Right lobe of liver (tissue), 6 donors: ENCODE measurements at regions not wholly inside any gene's neighbourhood (a gene's known extent, or its start where the extent isn't known, plus 50 kb on each side); places are given as distances from the start of the nearest gene placed in this dataset.
"Not testable (repeated sequence)": the region's sequence is repeated elsewhere in the genome, so short reads cannot be mapped to it uniquely, and the experiment has no call there.

Experiments
- ATAC-seq, 4 donors: fragments of 200-7000 bp; cut with Tn5 transposase; one replicate each; pipeline ENCODE4 v1.9.1; 2020; ENCODE audit warnings: mild to moderate bottlenecking in 4 of 4, moderate library complexity in 4 of 4
- DNase-seq, 3 donors: peaks; one replicate each; pipeline ENCODE4 v3.0.0-alpha.2; 2020
- H3K27ac ChIP-seq, 3 donors: fragments of 200-600 bp; one replicate each; pipeline ENCODE4 v1.8.0; 2022
- H3K27me3 ChIP-seq, 2 donors: fragments of 200-600 bp; one replicate each; pipeline ENCODE4 v1.8.0; 2022
- H3K36me3 ChIP-seq, 4 donors: fragments of 200-600 bp; sonication (generic) in 1 of 4; one replicate each; pipeline versions ENCODE4 v1.5.1 to v1.8.0; 2017 to 2022; ENCODE audit warnings: control low read depth in 1 of 4
- H3K4me1 ChIP-seq, 4 donors: fragments of 200-600 bp; sonication (generic) in 1 of 4; one replicate each; pipeline versions ENCODE4 v1.5.1 to v1.8.0; 2017 to 2022; ENCODE audit warnings: control low read depth in 1 of 4
- H3K4me3 ChIP-seq, 3 donors: fragments of 200-600 bp; one replicate each; pipeline ENCODE4 v1.8.0; 2022
- H3K9me3 ChIP-seq, 4 donors: fragments of 200-600 bp; sonication (generic) in 1 of 4; one replicate each; pipeline versions ENCODE4 v1.5.1 to v1.8.0; 2017 to 2022; ENCODE audit warnings: control low read depth in 1 of 4
- POLR2A ChIP-seq: fragments of 450-650 bp; IDR thresholded peaks from one replicate; pipeline ENCODE4 v1.6.1; 2017; ENCODE audit warnings: antibody characterized with exemption, mild to moderate bottlenecking
- WGBS: methylation state at CpG from one replicate; pipeline ENCODE4 v1.1.6; 2018; ENCODE audit warnings: low coverage, low lambda C conversion rate; ENCODE audit not compliant: insufficient coverage; ENCODE audit errors: missing lambda C conversion rate; 5-methylcytosine and 5-hydroxymethylcytosine counted together
- intact Hi-C, 2 donors: fragments of 100-400 bp; cut with DNase I; formaldehyde crosslinking; loops; one replicate each; pipeline versions ENCODE4 v1.11.2 to v1.14.1; 2022
- TF ChIP-seq, protein P1 (sequence below), 4 donors: fragments of 200-600 bp in 3 of 4; fragments of 450-650 bp in 1 of 4; IDR thresholded peaks; one replicate each; pipeline versions ENCODE4 v1.5.1 to v1.8.0; 2016 to 2022; ENCODE audit warnings: antibody characterized with exemption in 4 of 4, mild to moderate bottlenecking in 2 of 4
- donor health status: DM: no; HTN: yes; CAD: no.
- donor health status: DM: no; HTN: no; CAD: no.
- donor health status: DM: no; HTN: no; CAD: no.
- donor health status: DM: no; HTN: yes; CAD: no.
- donor health status: DM: no; HTN: yes; CAD: no.

- ATAC-seq: no peak
- 25% methylated on average over 2 of the region's 5 CpGs for WGBS
- intact Hi-C loops: no loop called here
- no peaks in the 10 kb centered on the region for H3K36me3 ChIP-seq
- no peak overlapping the region for H3K4me3 ChIP-seq
- H3K27ac ChIP-seq: no peak overlapping the region
- no peaks in the 10 kb centered on the region for H3K9me3 ChIP-seq
- H3K27me3 ChIP-seq: no peaks in the 10 kb centered on the region
- TF ChIP-seq, protein P1, sequence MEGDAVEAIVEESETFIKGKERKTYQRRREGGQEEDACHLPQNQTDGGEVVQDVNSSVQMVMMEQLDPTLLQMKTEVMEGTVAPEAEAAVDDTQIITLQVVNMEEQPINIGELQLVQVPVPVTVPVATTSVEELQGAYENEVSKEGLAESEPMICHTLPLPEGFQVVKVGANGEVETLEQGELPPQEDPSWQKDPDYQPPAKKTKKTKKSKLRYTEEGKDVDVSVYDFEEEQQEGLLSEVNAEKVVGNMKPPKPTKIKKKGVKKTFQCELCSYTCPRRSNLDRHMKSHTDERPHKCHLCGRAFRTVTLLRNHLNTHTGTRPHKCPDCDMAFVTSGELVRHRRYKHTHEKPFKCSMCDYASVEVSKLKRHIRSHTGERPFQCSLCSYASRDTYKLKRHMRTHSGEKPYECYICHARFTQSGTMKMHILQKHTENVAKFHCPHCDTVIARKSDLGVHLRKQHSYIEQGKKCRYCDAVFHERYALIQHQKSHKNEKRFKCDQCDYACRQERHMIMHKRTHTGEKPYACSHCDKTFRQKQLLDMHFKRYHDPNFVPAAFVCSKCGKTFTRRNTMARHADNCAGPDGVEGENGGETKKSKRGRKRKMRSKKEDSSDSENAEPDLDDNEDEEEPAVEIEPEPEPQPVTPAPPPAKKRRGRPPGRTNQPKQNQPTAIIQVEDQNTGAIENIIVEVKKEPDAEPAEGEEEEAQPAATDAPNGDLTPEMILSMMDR (IDR thresholded peaks at IDR 0.05): no peak
- no peak for TF ChIP-seq POLR2A
- no peaks in the 10 kb centered on the region for H3K4me1 ChIP-seq
- DNase-seq: no peak
These were observed 302.4 kb upstream of the SFSWAP start for GRCh38 chr12:131408484-131408883.

- WGBS: 20% methylated on average over 1 of the region's 1 CpG
- H3K36me3 ChIP-seq: no peaks in the 10 kb centered on the region
- H3K27me3 ChIP-seq: no peaks in the 10 kb centered on the region
- no peak overlapping the region for H3K27ac ChIP-seq
- no peak overlapping the region for H3K4me3 ChIP-seq
- H3K4me1 ChIP-seq: no peaks in the 10 kb centered on the region
- ATAC-seq: no peak
- intact Hi-C loops: no loop called here
- TF ChIP-seq, protein P1 (IDR thresholded peaks at IDR 0.05): no peak
- TF ChIP-seq POLR2A: no peak
- no peak for DNase-seq
- H3K9me3 ChIP-seq: no peaks in the 10 kb centered on the region
These were observed 301.7 kb upstream of the SFSWAP start for GRCh38 chr12:131409211-131409610.

DNA sequence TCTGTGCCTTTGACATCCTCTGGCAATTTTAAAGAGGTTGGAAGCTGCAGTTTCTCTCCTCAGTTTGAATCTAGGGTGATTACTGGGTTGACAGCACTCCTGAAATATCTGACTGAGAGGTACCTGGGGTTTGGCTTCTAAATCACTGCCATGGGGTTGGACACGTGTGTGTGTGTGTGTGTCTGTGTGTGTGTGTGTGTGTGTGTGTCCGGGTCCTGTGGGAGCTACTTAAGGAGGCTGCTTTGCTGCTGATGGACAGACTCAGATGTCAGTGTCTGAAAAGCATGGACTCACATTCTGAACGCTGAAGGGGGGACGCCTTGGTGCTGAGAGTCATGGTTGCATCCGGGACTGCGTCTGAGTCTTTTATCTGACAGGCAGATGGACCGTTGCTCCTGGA is 299.1 kb upstream of the SFSWAP start:
- H3K9me3 ChIP-seq, H3K4me1 ChIP-seq, intact Hi-C loops, DNase-seq, H3K27me3 ChIP-seq, H3K4me3 ChIP-seq, H3K36me3 ChIP-seq, H3K27ac ChIP-seq, ATAC-seq: not testable (repeated sequence)
- 50% methylated on average over 2 of the region's 7 CpGs for WGBS

- WGBS: no CpG with 5 or more reads among the region's 8 CpGs
- no peak for ATAC-seq
- H3K4me3 ChIP-seq: no peak overlapping the region
- no peak for TF ChIP-seq POLR2A
- TF ChIP-seq, protein P1 (IDR thresholded peaks at IDR 0.05): no peak
- no peaks in the 10 kb centered on the region for H3K4me1 ChIP-seq
- no peaks in the 10 kb centered on the region for H3K36me3 ChIP-seq
- intact Hi-C loops: no loop called here
- no peaks in the 10 kb centered on the region for H3K27me3 ChIP-seq
- no peaks in the 10 kb centered on the region for H3K9me3 ChIP-seq
- no peak overlapping the region for H3K27ac ChIP-seq
- no peak for DNase-seq
These were observed 297.9 kb upstream of the SFSWAP start for GRCh38 chr12:131413006-131413405.

DNA sequence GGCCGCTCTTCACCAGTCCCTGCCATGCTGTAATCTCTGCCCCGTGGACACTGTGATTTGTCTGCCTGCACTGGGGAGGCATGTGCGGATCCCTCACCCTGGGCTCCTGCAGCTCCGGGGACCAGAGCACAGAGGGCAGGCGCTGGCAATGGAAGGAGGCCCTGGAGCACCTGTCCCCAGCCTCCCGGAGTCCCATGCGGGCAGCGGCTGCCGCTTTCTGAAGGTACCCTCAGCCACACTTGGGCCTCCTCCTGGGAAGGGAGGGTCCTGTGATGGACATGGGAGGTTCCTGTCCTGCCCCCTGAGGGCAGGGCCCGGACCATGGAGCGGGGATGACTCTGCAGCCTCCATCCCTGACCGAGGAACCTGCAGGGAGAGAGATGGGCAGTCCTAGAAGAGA is 297.4 kb upstream of the SFSWAP start:
- H3K9me3 ChIP-seq: no peaks in the 10 kb centered on the region
- intact Hi-C loops: no loop called here
- no peaks in the 10 kb centered on the region for H3K36me3 ChIP-seq
- no peak overlapping the region for H3K27ac ChIP-seq
- WGBS: 62% methylated on average over 2 of the region's 12 CpGs
- no peaks in the 10 kb centered on the region for H3K4me1 ChIP-seq
- no peak for DNase-seq
- H3K4me3 ChIP-seq: no peak overlapping the region
- H3K27me3 ChIP-seq: no peaks in the 10 kb centered on the region
- ATAC-seq: no peak
- TF ChIP-seq, protein P1 (IDR thresholded peaks at IDR 0.05): no peak
- TF ChIP-seq POLR2A: no peak

DNA sequence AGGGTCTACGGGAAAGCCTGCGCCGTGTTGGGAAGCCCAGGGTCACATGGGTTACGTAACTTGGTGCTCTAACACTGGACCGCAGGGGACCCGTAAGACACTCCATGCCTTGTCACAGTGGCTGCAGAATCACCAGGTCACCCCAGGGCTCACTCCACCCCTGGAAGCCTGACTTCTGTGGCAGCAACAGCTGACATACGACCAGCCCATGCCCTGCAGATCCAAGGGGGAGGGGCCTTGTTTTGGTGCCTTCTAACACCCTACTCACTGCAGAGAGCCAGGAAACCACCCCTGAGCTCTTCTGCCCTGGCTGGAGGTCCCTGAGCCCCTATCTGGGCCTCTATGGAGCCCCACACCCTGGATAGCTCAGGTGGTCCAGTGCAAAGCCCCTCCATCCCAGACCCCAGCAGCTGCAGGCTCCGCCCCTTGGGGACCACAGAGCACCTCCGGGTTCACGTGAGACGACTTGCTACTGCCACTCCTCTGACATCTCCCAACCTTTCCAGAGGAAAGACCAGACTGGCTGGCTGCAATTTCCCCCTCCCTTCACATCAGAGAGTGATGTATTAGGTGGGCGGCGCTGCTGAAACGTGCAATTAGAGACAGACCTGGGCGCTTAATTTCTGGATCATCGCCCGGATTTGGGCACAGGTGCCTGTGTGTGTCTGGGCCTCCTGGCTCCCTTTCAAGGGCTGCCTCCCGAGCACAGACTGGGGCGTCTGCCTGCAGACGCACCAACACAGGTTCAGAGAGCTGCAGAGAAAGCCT is 296.6 kb upstream of the SFSWAP start:
- not testable (repeated sequence) for DNase-seq

More for the DNA sequence above, 296.6 kb upstream of the SFSWAP start:
- H3K27me3 ChIP-seq, H3K27ac ChIP-seq, ATAC-seq, H3K36me3 ChIP-seq, H3K4me3 ChIP-seq, intact Hi-C loops, H3K9me3 ChIP-seq, H3K4me1 ChIP-seq: not testable (repeated sequence)
- no CpG with 5 or more reads among the region's 20 CpGs for WGBS
